ENCODE measurements at regions not wholly inside any gene's neighbourhood (a gene's known extent, or its start where the extent isn't known, plus 50 kb on each side); places are given as distances from the start of the nearest gene placed in this dataset.

- TF ChIP-seq CTCF (IDR thresholded peaks at IDR 0.05): no peak
- no peak for TF ChIP-seq POLR2A (IDR thresholded peaks at IDR 0.05)
Observed at GRCh38 chr6:168778201-168778600, 337.2 kb downstream of the SMOC2 start.

Measured in body of pancreas (tissue), 4 donors.